HEK293T (cell line): ENCODE measurements at regions not wholly inside any gene's neighbourhood (a gene's known extent, or its start where the extent isn't known, plus 50 kb on each side); places are given as distances from the start of the nearest gene placed in this dataset.

Source experiments
- CTCF ChIA-PET: fragments of 350-600 bp; formaldehyde crosslinking; extraction: SDS; loops from one replicate; lab custom pipeline; 2021; ENCODE audit warnings: antibody characterized with exemption, inconsistent platforms; lab: Yijun Ruan, JAX
- POLR2A ChIA-PET: fragments of 350-600 bp; formaldehyde crosslinking; extraction: SDS; loops from one replicate; lab custom pipeline; 2020; ENCODE audit warnings: antibody characterized with exemption, inconsistent platforms; lab: Yijun Ruan, JAX
- DNase-seq: peaks from one replicate; pipeline ENCODE4 v3.0.0; 2012; ENCODE audit warnings: mixed read lengths; ENCODE audit errors: extremely low spot score
- ARNT ChIP-seq: fragments of 450-650 bp; IDR thresholded peaks from 2 replicates; pipeline ENCODE4 v1.6.1; 2017; ENCODE audit warnings: mild to moderate bottlenecking
- BHLHE40 ChIP-seq: fragments of 450-650 bp; IDR thresholded peaks from 2 replicates; pipeline ENCODE4 v1.6.1; 2016; ENCODE audit warnings: mild to moderate bottlenecking, moderate library complexity, borderline replicate concordance
- CTBP1 ChIP-seq: fragments of 450-650 bp; IDR thresholded peaks from 2 replicates; pipeline ENCODE4 v1.6.1; 2016; ENCODE audit warnings: borderline replicate concordance
- ELF4 ChIP-seq: fragments of 450-650 bp; IDR thresholded peaks from 2 replicates; pipeline ENCODE4 v1.6.1; 2017; ENCODE audit warnings: antibody characterized with exemption
- FOXA1 ChIP-seq: fragments of 450-650 bp; IDR thresholded peaks from 2 replicates; pipeline ENCODE4 v1.6.1; 2016; ENCODE audit warnings: mild to moderate bottlenecking
- FOXK2 ChIP-seq: fragments of 450-650 bp; IDR thresholded peaks from 2 replicates; pipeline ENCODE4 v1.6.1; 2016; ENCODE audit warnings: mild to moderate bottlenecking
- FOXM1 ChIP-seq: fragments of 450-650 bp; IDR thresholded peaks from 2 replicates; pipeline ENCODE4 v1.6.1; 2017; ENCODE audit warnings: mild to moderate bottlenecking, borderline replicate concordance
- HDGF ChIP-seq: fragments of 450-650 bp; IDR thresholded peaks from 2 replicates; pipeline ENCODE4 v1.6.1; 2017; ENCODE audit warnings: antibody characterized with exemption, borderline replicate concordance
- L3MBTL2 ChIP-seq: fragments of 450-650 bp; conservative IDR thresholded peaks from 2 replicates; pipeline ENCODE4 v1.6.1; 2016; ENCODE audit warnings: mild to moderate bottlenecking
- LEF1 ChIP-seq: fragments of 450-650 bp; IDR thresholded peaks from 2 replicates; pipeline ENCODE4 v1.6.1; 2017; ENCODE audit warnings: mild to moderate bottlenecking, borderline replicate concordance
- NFRKB ChIP-seq: fragments of 450-650 bp; IDR thresholded peaks from 2 replicates; pipeline ENCODE4 v1.6.1; 2016; ENCODE audit warnings: mild to moderate bottlenecking, moderate library complexity
- SP1 ChIP-seq: fragments of 450-650 bp; IDR thresholded peaks from 2 replicates; pipeline ENCODE4 v1.6.1; 2017
- SUZ12 ChIP-seq: fragments of 450-650 bp; IDR thresholded peaks from 2 replicates; pipeline ENCODE4 v1.6.1; 2016; ENCODE audit warnings: mild to moderate bottlenecking
- TARDBP ChIP-seq: fragments of 450-650 bp; IDR thresholded peaks from 2 replicates; pipeline ENCODE4 v1.6.1; 2016
- ZNF384 ChIP-seq: fragments of 450-650 bp; IDR thresholded peaks from 2 replicates; pipeline ENCODE4 v1.6.1; 2016
- TF ChIP-seq, protein P1 (sequence below): fragments of 450-650 bp; IDR thresholded peaks from 2 replicates; pipeline ENCODE4 v1.6.1; 2016

DNA sequence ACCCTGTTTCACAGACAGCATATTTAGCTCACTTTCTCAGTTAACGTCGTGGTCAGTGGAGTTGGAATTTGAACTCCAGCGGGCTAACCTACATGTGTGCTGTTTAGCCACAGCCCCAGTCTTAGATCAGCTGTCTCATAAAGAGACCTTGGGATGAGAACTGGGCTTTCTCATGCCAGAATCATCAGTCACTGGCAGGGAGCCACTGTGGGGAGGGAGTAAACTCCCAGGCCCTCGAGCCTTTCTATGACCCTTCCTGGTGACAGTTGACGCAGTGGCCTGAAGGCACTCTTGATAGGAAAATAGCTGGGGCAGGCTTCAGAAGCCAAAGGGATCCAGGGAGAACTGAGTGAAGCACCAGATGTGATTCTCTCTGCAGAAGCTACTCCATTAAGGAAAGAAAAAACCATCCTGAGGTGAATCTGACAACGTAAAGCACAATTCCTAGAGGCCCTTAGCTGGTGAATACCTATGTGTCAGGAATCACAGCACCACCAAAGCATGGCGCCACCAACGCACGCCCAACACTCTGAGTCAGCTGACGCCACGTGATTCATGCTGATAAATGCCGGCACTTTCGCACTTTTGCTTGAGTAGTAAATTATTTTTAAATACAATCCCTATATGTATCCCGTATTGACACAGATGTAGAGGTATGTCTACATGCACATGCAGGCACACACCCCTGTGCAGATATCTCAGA, 279.6 kb upstream of the TMEM132C start:
- ChIA-PET CTCF (no interaction called here), POLR2A (no interaction called here)
- TF ChIP-seq HDGF, result no peak
- no peak for TF ChIP-seq FOXK2
- no peak for TF ChIP-seq SP1
- no peak for TF ChIP-seq CTBP1
- TF ChIP-seq NFRKB, result no peak
- TF ChIP-seq FOXA1, result no peak
- no peak for TF ChIP-seq ARNT
- no peak for TF ChIP-seq TARDBP
- no peak for TF ChIP-seq SUZ12
- no peak for TF ChIP-seq ELF4
- TF ChIP-seq ZNF384, result no peak
- TF ChIP-seq, protein P1, sequence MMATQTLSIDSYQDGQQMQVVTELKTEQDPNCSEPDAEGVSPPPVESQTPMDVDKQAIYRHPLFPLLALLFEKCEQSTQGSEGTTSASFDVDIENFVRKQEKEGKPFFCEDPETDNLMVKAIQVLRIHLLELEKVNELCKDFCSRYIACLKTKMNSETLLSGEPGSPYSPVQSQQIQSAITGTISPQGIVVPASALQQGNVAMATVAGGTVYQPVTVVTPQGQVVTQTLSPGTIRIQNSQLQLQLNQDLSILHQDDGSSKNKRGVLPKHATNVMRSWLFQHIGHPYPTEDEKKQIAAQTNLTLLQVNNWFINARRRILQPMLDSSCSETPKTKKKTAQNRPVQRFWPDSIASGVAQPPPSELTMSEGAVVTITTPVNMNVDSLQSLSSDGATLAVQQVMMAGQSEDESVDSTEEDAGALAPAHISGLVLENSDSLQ, result no peak
- no peak for TF ChIP-seq BHLHE40
- no peak for TF ChIP-seq L3MBTL2
- TF ChIP-seq LEF1, result no peak
- no peak for TF ChIP-seq FOXM1
- DNase-seq, result no peak

- POLR2A ChIA-PET, result no interaction called here
- CTCF ChIA-PET, result no interaction called here
- no peak for DNase-seq
- TF ChIP-seq CTBP1, result no peak
- no peak for TF ChIP-seq ZNF384
- no peak for TF ChIP-seq SP1
- TF ChIP-seq SUZ12, result no peak
- no peak for TF ChIP-seq FOXA1
- no peak for TF ChIP-seq ARNT
- no peak for TF ChIP-seq LEF1
Measured at GRCh38 chr12:127991485-127991884, 275.5 kb upstream of the TMEM132C start.

- no peak for DNase-seq
- CTCF ChIA-PET, result no interaction called here
- POLR2A ChIA-PET, result no interaction called here
- no peak for TF ChIP-seq ELF4
- no peak for TF ChIP-seq HDGF
- TF ChIP-seq NFRKB, result no peak
- no peak for TF ChIP-seq SUZ12
- no peak for TF ChIP-seq SP1
- no peak for TF ChIP-seq L3MBTL2
- no peak for TF ChIP-seq FOXM1
- no peak for TF ChIP-seq LEF1
- TF ChIP-seq CTBP1, result no peak
- no peak for TF ChIP-seq FOXA1
- TF ChIP-seq TARDBP, result no peak
- TF ChIP-seq ZNF384, result no peak
- no peak for TF ChIP-seq BHLHE40
- TF ChIP-seq ARNT, result no peak
Measured at GRCh38 chr12:127998988-127999387, 268.0 kb upstream of the TMEM132C start.

DNA sequence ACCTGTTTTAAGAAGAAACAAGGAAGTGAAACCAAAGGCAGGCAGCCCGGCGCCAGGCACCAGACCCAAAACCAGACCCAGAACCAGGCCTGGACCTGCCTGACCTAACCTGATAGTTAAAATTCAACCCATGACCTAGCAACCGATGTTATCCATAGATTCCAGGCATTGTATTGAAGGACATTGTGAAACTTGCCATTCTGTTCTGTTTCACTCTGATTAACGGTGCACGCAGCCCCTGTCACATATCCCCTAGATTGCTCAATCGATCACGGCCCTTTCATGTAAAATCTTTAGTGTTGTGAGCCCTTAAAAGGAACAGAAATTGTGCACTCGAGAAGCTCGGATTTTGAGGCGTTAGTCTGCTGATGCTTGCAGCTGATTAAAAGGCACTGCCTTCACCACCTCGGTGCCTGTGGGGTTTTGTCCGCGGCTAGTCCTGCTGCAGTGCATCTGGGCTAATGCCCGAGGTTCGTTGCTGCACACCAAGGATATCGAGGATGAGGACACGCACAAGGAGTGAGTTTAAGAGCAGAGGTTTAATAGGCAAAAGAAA, 262.5 kb upstream of the TMEM132C start:
- ChIA-PET CTCF (no interaction called here), POLR2A (no interaction called here)
- TF ChIP-seq NFRKB (no peak), ARNT (no peak), HDGF (no peak), L3MBTL2 (no peak), CTBP1 (no peak), ZNF384 (no peak), ELF4 (no peak), FOXK2 (no peak), FOXA1 (no peak), SUZ12 (no peak), SP1 (no peak), BHLHE40 (no peak), TARDBP (no peak)
- TF ChIP-seq, protein P1, result no peak
- DNase-seq, result no peak

- no peak for DNase-seq
Measured at GRCh38 chr12:128007250-128007649, 259.7 kb upstream of the TMEM132C start.

More at GRCh38 chr12:128007250-128007649, 259.7 kb upstream of the TMEM132C start:
- ChIA-PET CTCF (interaction anchor here (0.6 kb wide), 1 partner anchor 806 kb away, joined by 3 read pairs; no protein-coding TSS in a partner anchor), POLR2A (no interaction called here)
- TF ChIP-seq L3MBTL2, result no peak
- TF ChIP-seq CTBP1, result no peak
- no peak for TF ChIP-seq SUZ12
- TF ChIP-seq HDGF, result no peak
- no peak for TF ChIP-seq BHLHE40
- no peak for TF ChIP-seq ELF4
- TF ChIP-seq, protein P1, result no peak
- TF ChIP-seq SP1, result no peak
- TF ChIP-seq LEF1, result no peak
- no peak for TF ChIP-seq FOXA1
- no peak for TF ChIP-seq TARDBP
- TF ChIP-seq ZNF384, result no peak
- TF ChIP-seq NFRKB, result no peak
- no peak for TF ChIP-seq ARNT
- TF ChIP-seq FOXM1, result no peak
- no peak for TF ChIP-seq FOXK2
